GM12878 (cell line): ENCODE measurements at regions not wholly inside any gene's neighbourhood (a gene's known extent, or its start where the extent isn't known, plus 50 kb on each side); places are given as distances from the start of the nearest gene placed in this dataset.

ENCODE experiments used
- ATAC-seq: fragments of 200-7000 bp; cut with Tn5 transposase; 3 replicates; pipeline ENCODE4 v1.9.1; 2020; ENCODE audit warnings: mild to moderate bottlenecking, moderate library complexity
- BruUV-seq: library from RNA; stranded (reverse); fragments of 400-500 nt; replicated peaks from 2 replicates; lab custom pipeline; 2021; lab: Mats Ljungman, UMichigan
- CTCF ChIA-PET: fragments of 300-600 bp; sonication (Branson Sonifier 250); formaldehyde crosslinking; extraction: SDS; loops from one replicate; lab custom pipeline; 2021; ENCODE audit warnings: inconsistent platforms; lab: Yijun Ruan, JAX
- POLR2A ChIA-PET: fragments of 350-600 bp; formaldehyde crosslinking; extraction: SDS; loops from one replicate; lab custom pipeline; 2021; ENCODE audit warnings: inconsistent platforms; lab: Charles Lee
- RAD21 ChIA-PET: fragments of 300-600 bp; sonication (Branson Sonifier 250); formaldehyde crosslinking; loops from one replicate; lab custom pipeline; 2023; ENCODE audit warnings: antibody characterized with exemption; ENCODE audit not compliant: unreplicated experiment; lab: Charles Lee
- SMC1A ChIA-PET: fragments of 300-600 bp; sonication (Branson Sonifier 250); formaldehyde crosslinking; loops from one replicate; lab custom pipeline; 2023; ENCODE audit not compliant: unreplicated experiment, uncharacterized antibody; lab: Charles Lee
- DNase-seq: peaks from one replicate; pipeline ENCODE4 v3.0.0-alpha.2; 2011; ENCODE audit warnings: low read depth, low spot score
- FAIRE-seq: peaks from 3 replicates; lab custom pipeline; 2011; peaks lifted over from hg19 to GRCh38; lab: Jason Lieb, UNC
- H2AFZ ChIP-seq: 2 replicates; pipeline ENCODE4 v1.6.0; 2011; ENCODE audit warnings: low read depth, low read length, control low read depth; ENCODE audit not compliant: control insufficient read depth
- H3K27ac ChIP-seq: 2 replicates; pipeline ENCODE4 v1.5.1; 2011; ENCODE audit warnings: control low read depth; ENCODE audit not compliant: control insufficient read depth, insufficient read depth
- H3K27me3 ChIP-seq, 2 experiments: replicated peaks in 1 of 2; 2 replicates each; pipeline versions ENCODE4 v1.6.0 to v1.6.1; 2011; ENCODE audit warnings: low read length in 1 of 2; ENCODE audit not compliant: control insufficient read depth in 2 of 2, insufficient read depth in 2 of 2
- H3K36me3 ChIP-seq, 2 experiments: 2 replicates each; pipeline ENCODE4 v1.5.1; 2011; ENCODE audit warnings: low read length in 1 of 2; ENCODE audit not compliant: control insufficient read depth in 2 of 2, insufficient read depth in 2 of 2
- H3K4me1 ChIP-seq: 2 replicates; pipeline ENCODE4 v1.6.1; 2011; ENCODE audit warnings: mild to moderate bottlenecking, low read length, moderate library complexity, mixed read lengths; ENCODE audit not compliant: control insufficient read depth, insufficient read depth
- H3K4me2 ChIP-seq: 2 replicates; pipeline ENCODE4 v1.6.0; 2011; ENCODE audit warnings: control low read depth; ENCODE audit not compliant: control insufficient read depth, insufficient read depth
- H3K4me3 ChIP-seq: fragments of 200-600 bp; sonication (generic); 2 replicates; pipeline ENCODE4 v1.5.1; 2016
- H3K79me2 ChIP-seq: 2 replicates; pipeline ENCODE4 v1.6.0; 2011; ENCODE audit warnings: low read length; ENCODE audit not compliant: control insufficient read depth, insufficient read depth
- H3K9ac ChIP-seq: 2 replicates; pipeline ENCODE4 v1.8.0; 2011; ENCODE audit warnings: low read length, control low read depth, mixed read lengths; ENCODE audit not compliant: control insufficient read depth, insufficient read depth
- H3K9me3 ChIP-seq: replicated peaks from 3 replicates; pipeline ENCODE4 v1.5.1; 2011; ENCODE audit warnings: mild to moderate bottlenecking, low read length; ENCODE audit not compliant: control insufficient read depth, insufficient read depth
- H4K20me1 ChIP-seq: 2 replicates; pipeline ENCODE4 v1.6.0; 2011; ENCODE audit not compliant: control insufficient read depth, insufficient read depth
- ATF7 ChIP-seq: fragments of 450-650 bp; IDR thresholded peaks from 2 replicates; pipeline ENCODE4 v1.6.1; 2016; ENCODE audit warnings: low read depth, mild to moderate bottlenecking
- MEF2B ChIP-seq: fragments of 450-650 bp; IDR thresholded peaks from 2 replicates; pipeline ENCODE4 v1.6.1; 2018; ENCODE audit warnings: mild to moderate bottlenecking, moderate library complexity; ENCODE audit not compliant: partially characterized antibody, poor library complexity, severe bottlenecking
- MXI1 ChIP-seq: fragments of 150-350 bp; IDR thresholded peaks from 2 replicates; pipeline ENCODE4 v1.6.1; 2011; ENCODE audit warnings: low read depth, mild to moderate bottlenecking, inconsistent platforms, low read length, improper control_type of control experiment
- TARDBP ChIP-seq: IDR thresholded peaks from 2 replicates; pipeline ENCODE4 v1.6.1; 2016; ENCODE audit warnings: borderline replicate concordance
- TCF3 ChIP-seq: IDR thresholded peaks from 2 replicates; pipeline ENCODE4 v1.6.1; 2012; ENCODE audit warnings: low read depth, mild to moderate bottlenecking, low read length, borderline replicate concordance; ENCODE audit not compliant: insufficient read depth
- WGBS: methylation state at CpG from one replicate; pipeline ENCODE4 v1.1.6; 2016; ENCODE audit warnings: low lambda C conversion rate; ENCODE audit not compliant: insufficient replicate concordance, insufficient coverage; ENCODE audit errors: missing lambda C conversion rate; 5-methylcytosine and 5-hydroxymethylcytosine counted together
- in situ Hi-C: fragments of 300-500 bp; cut with MboI; formaldehyde crosslinking; loops from 9 replicates; pipeline ENCODE4 v1.14.3; 2018; ENCODE audit warnings: mixed read lengths
- intact Hi-C: fragments of 100-400 bp; cut with micrococcal nuclease; formaldehyde crosslinking; loops from one replicate; pipeline ENCODE4 v1.14.2; 2022; ENCODE audit not compliant: unreplicated experiment
- TF ChIP-seq, protein P1 (sequence below): fragments of 450-650 bp; IDR thresholded peaks from 2 replicates; pipeline ENCODE4 v1.6.1; 2016; ENCODE audit warnings: mild to moderate bottlenecking
- TF ChIP-seq, protein P2 (sequence below): fragments of 450-650 bp; IDR thresholded peaks from 2 replicates; pipeline ENCODE4 v1.6.1; 2014; ENCODE audit warnings: mild to moderate bottlenecking

DNA sequence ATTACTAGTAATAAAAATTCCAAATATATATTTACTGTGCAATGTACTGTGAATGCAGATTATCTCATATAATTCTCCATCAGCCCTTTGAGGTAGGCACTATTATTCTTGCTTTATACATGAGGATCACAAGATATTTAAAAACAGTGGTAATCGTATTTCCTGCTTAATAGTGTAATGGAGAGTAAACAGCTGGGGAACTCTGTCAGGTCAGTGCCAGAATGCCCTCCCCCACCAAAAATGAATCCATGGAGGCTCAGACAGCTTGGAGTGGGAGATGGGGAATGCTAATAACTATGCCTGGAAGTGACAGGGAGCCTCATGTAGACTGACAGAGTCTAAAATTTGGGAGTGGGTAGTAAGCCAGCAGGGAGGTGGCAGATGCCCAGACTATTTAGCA is 153.6 kb downstream of the PAH start:
- no peaks in the 10 kb centered on the region for H3K27me3 ChIP-seq

More for the DNA sequence above, 153.6 kb downstream of the PAH start:
- POLR2A ChIA-PET, result interaction anchor here (1.3 kb wide), 1 partner anchor 14 kb away, joined by 4 read pairs; no protein-coding TSS in a partner anchor
- ATAC-seq (no peak), DNase-seq (no peak)
- H3K9ac ChIP-seq, result no peak overlapping the region
- RAD21 ChIA-PET, result interaction anchor here (1.0 to 3.7 kb wide), 8 partner anchors 11 to 827 kb away, joined by 3 to 19 read pairs (median 4); no protein-coding TSS in a partner anchor
- CTCF ChIA-PET, result interaction anchor here (0.9 to 4.2 kb wide), 7 partner anchors 11 to 594 kb away, joined by 3 to 28 read pairs (median 11); no protein-coding TSS in a partner anchor
- H3K79me2 ChIP-seq, result no peaks in the 10 kb centered on the region
- SMC1A ChIA-PET, result interaction anchor here (0.6 to 5.8 kb wide), 21 partner anchors 9 to 933 kb away, joined by 3 to 33 read pairs (median 4); no protein-coding TSS in a partner anchor
- H3K27ac ChIP-seq, result no peak overlapping the region
- no peaks in the 10 kb centered on the region for H3K36me3 ChIP-seq
- BruUV-seq, result no TSS peak
- no peaks in the 10 kb centered on the region for H3K9me3 ChIP-seq
- H4K20me1 ChIP-seq, result no peaks in the 10 kb centered on the region
- TF ChIP-seq ATF7 (no peak), MEF2B (no peak), TCF3 (no peak), TARDBP (no peak), MXI1 (no peak)
- TF ChIP-seq, protein P1, sequence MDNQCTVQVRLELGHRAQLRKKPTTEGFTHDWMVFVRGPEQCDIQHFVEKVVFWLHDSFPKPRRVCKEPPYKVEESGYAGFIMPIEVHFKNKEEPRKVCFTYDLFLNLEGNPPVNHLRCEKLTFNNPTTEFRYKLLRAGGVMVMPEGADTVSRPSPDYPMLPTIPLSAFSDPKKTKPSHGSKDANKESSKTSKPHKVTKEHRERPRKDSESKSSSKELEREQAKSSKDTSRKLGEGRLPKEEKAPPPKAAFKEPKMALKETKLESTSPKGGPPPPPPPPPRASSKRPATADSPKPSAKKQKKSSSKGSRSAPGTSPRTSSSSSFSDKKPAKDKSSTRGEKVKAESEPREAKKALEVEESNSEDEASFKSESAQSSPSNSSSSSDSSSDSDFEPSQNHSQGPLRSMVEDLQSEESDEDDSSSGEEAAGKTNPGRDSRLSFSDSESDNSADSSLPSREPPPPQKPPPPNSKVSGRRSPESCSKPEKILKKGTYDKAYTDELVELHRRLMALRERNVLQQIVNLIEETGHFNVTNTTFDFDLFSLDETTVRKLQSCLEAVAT, result no peak
- TF ChIP-seq, protein P2, sequence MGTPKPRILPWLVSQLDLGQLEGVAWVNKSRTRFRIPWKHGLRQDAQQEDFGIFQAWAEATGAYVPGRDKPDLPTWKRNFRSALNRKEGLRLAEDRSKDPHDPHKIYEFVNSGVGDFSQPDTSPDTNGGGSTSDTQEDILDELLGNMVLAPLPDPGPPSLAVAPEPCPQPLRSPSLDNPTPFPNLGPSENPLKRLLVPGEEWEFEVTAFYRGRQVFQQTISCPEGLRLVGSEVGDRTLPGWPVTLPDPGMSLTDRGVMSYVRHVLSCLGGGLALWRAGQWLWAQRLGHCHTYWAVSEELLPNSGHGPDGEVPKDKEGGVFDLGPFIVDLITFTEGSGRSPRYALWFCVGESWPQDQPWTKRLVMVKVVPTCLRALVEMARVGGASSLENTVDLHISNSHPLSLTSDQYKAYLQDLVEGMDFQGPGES, result no peak
- TF ChIP-seq, all 136 proteins: peak for 0
- intact Hi-C loops (no loop called here), in situ Hi-C loops (no loop called here)
- FAIRE-seq, result no peak
- Histone ChIP-seq H3K4me1 (no peaks in the 10 kb centered on the region), H2AFZ (no peak overlapping the region), H3K4me2 (no peak overlapping the region), H3K4me3 (no peak overlapping the region)
- 43% methylated on average over 1 of the region's 1 CpG for WGBS
